ENCODE measurements at regions not wholly inside any gene's neighbourhood (a gene's known extent, or its start where the extent isn't known, plus 50 kb on each side); places are given as distances from the start of the nearest gene placed in this dataset.

DNA sequence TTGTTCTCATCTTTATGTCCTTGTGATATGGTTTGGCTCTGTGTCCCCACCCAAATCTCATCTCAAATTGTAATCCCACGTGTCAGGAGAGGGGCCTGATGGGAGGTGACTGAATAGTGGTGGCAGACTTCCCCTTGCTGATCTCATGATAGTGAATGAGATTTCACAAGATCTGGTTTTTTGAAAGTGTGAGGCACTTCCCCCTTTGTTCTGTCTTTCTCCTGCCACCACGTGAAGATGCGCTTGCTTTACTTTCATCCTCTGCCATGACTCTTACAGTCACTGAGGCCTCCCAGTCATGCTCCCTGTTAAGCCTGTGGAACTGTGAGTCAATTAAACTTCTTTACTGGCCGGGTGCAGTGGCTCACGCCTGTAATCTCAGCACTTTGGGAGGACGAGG lies 161.0 kb downstream of the HERPUD2 start:
- no peak for DNase-seq

DNA sequence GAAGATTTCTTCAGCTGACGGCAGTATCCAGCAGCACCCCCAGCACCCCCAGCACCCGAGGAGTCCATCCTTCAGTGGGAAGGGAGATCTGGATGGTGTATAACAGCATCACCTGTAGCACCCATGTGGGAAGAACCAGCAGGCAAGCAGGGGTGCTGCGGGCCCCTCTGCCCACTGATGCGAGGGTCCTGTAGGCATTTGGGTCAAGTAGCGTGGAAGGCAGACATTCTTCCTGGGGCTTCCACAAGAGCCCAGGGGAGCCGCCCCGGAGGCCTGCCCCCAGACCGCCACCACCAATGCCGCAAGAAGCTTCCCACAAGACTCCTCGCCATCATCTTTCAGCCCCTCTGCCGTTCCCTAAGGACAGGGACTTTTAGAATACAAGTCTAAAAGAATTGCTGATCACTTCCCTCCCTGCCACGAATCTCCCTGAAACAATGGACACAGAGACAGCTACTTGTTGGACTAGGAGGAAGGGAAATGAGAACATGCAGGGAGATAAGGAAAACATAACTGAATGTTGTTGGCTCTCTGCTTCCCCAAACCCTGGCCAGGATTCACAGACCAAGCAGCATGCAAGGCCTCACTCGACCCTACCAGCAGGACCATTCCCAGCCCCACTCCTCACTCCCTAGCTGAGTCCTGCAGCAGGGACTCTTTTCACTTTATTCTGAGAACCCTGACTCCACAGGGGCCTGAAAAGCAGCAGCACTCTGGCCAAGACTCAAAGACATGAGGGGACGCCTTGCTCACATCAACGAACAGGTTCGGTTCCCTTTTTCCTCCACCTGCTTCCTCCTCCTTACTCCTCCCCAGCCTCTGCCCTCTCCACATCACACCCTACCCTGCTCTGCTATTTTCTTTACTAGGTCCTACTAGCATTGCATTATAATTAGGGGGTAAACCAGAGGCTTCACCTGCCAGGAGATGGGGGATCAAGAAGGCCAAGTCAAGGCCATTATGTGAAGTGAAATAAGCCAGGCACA lies 164.5 kb downstream of the HERPUD2 start:
- DNase-seq, result no peak

DNA sequence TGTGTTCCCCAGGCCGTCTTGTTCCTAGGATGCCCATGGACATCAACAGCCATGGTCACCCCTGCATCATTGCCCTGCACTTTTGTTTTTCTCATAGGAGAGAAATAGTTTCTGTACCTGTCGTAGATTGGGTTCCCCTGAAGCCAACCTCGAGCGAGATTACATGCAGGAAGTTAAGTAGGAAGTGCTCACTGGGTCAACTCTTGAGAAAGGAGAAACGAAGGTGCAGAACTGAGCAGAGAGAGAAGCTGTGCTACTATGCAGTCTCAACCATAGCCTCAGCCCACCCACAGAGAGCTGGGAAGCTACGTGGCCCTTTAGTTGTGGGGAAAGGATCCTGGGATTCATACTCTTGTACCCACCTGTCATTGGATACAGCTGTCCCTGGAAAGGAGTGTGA lies 165.2 kb downstream of the HERPUD2 start:
- DNase-seq, result no peak

DNA sequence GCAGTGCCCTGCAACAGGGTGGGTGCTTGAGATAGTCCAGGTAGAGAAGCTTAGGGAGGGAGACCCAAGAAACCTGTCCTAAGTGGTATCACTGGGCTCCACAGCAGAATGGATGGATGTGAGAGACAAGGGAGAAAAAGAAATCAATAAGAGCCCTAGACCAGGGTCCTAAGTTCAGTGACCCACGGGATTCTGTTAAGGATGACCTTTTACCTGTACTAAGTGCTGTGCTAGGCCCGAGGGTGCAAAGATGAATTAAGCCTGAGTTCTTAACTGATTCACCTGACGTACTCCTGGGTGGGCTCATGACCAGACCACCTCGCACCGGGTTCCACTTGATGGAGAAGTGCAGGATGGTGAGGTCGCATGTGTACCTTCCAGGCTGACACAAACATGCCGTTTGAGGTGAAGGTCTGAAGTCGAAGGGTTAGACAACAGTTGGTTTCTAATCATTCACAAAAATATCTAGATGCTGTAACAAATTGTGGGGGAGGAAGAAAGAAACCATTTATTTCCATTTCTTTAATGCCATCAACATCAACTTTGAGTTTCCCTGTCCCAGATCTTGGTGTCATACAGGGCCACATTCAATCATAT lies 166.5 kb downstream of the HERPUD2 start:
- no peak for DNase-seq

DNA sequence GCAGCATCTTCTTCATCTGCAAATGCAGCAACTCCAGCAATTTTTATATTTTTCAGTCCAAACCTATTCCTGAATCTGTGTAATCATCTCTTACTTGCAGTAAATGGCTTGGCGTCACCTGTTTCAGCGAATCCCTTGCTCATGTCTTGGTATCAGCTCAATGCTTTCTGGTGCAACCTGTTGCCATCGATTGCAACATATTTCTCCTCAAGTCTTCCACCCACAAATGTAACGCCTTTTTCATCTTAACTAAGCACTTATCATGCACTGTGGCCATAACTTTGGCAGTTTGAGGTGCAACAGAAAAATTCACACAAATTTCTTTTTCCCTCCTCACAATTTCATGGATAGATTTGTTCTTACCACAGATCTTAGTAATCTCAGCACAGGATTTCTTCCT lies 168.3 kb downstream of the HERPUD2 start:
- DNase-seq, result no peak

DNA sequence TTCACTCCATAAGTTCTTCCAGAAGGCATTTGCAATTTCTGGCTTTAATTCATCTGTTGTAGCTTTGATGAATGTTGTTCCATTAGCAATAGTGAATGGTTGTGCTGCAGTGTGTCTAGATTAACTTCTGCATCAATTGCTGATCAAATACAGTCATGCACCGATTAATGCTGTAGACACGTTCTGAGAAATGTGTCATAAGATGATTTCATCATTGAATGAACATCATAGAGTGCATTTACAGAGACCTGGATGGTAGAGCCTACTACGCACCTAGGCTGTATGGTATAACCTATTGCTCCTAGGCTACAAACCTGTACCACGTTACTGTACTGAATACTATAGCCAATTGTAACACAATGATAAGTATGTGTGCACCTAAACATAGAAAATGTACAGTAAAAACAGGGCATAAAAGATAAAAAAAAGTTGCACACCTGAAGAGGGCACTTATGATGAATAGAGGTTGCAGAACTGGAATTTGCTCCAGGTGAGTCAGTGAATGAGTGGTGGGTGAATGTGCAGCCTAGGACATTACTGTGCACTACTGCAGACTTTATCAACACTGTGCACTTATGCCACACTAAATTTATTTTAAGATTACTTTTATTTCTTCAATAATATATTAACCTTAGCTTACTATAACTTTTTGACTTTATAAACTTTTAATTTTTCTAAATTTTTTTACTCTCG lies 170.7 kb downstream of the HERPUD2 start:
- DNase-seq, result no peak

DNA sequence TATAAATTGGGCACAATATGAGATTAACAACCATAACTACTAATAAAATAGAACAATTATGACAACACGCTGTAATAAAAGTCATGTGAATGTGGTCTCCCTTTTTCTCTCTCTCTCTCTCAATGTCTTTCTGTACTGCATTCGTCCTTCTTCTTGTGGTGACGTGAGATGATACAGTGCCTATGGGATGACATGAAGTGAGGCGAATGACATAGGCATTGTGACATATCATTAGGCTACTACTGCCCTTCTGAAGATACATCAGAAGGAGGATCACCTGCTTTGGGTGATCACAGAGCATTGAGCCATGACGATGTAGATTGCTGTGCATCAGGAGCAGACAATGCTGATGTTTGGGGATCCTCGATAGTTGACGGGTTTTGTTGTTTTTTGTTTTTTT lies 171.6 kb downstream of the HERPUD2 start:
- no peak for DNase-seq

DNA sequence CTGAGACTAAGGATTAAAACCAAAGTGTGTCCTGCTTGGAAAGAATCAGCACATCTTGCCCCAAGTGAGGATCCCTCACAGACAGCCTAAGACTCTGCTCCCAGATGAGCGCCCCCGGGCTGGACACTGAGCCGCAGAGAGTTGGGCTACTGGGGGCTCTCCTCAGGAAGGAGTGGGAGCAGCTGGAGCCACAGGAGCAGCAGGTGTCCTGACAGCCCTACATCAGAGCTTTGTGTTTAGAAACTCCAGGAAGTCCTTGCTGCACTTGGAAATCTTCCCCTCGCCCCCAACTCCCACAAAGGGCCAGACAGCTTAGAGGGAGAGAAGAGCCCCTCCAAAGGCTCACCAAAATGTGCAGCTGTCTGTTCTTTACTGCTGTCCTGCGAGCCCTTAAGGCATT lies 172.2 kb downstream of the HERPUD2 start:
- DNase-seq, result no peak

DNA sequence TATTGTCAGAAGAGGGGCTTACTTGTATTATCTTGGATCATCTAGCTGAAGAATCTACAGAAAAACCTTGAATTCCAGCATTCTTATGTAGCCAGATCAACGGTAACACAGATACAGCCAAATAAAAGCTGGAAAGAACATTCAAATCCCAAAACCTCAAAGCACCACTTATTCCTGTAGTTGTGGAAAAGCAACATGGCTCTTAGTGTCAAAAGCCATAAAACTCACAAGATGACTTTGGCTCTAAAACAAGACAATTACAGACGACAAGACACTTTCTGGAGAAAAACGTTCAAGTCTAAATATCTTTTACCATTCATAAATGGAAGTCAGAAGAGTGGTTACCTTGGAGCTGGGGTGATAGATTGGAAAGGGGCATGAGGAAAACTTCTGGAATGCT lies 173.0 kb downstream of the HERPUD2 start:
- DNase-seq, result no peak

DNA sequence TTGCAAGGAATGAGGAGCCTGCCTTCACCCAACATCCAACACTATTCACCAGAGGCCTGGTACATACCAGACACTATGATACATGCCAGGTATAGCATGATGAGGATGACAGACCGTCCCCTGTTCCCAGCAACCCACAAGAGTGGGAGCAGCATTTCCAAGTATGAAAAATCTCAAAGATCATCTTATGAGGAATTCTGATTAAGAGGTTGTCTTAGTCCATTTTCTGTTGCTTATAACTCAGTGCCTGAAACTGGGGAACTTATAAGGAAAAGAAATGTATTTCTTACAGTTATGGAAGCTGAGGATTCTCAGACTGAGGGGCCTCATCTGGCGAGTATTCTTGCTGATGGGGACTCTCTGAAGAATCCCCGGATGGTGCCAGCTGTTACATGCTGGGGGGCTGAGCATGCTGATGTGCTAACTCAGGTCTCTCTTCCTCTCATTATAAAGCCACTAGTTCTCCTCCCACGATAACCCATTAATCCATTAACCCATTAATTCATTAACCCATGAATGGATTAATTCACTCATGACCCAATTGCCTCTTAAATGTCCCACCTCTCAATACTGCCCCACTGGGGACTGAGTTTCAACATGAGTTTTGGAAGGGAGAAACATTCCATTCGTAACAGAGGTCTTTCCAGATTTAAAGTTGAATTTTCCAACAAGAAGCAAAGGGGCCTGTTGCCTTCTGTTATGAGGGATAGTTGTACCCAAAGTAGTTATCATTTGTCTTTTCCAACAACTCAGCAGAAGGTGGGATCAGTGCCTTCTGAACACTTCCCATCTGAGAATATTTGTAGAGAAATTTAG lies 173.9 kb downstream of the HERPUD2 start:
- no peak for DNase-seq

DNA sequence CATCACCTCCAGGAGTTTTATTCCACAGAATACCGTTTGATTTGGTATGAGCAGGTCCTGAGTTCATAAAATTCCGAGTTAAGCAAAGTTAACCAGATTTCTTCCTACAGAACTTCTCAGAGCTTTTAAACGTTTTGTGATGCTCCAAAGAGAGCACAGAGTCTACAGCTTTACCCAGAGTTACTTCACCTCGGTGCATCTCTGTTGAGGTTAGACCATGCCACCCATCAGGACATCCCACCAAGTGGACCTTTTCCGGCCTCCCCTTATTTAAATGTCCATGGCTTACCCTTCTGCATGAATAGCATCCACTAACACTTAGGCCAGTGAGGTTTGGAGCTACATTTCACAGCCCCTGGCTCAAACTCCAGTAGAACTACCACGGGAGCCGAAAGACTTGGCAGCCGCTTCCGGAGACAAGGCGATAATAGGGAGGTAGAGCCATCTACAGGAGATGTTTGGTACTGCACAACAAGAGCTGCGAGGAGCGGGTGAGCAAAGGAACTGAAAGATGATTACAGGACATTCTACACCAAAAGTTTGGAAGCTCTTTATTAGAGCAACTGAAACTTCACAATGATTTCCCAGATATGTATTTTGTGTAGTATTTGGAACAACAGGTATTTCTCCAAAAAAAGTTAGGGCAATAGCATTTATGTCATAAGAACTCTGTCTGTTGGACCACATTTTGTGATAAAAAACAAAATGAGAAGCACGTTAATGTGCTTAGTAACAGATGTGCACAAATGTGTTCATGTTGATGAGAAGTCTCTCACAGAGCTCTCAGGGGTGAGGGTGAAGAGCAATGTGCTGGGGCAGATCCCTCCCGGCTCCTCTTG lies 174.7 kb downstream of the HERPUD2 start:
- DNase-seq, result peak; percentile 48

DNA sequence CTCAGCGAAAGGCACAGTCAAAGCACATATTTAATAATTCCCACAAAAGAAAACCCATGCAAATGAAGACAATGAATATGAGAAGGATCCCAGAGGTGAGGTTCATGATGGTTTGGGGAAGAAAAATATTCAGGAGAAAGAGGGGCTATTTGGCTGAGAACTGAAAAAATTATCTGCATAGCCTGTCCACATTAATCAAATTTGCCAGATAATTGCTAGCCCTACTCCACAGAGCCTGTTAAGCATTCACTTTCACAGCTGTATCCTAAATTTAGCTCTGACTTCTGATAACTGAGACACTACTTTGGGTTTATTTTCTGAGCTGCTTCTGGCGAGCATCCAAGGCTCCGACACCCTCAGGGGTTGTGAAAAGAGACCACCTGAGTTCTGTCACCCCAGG lies 176.2 kb downstream of the HERPUD2 start:
- DNase-seq, result no peak

DNA sequence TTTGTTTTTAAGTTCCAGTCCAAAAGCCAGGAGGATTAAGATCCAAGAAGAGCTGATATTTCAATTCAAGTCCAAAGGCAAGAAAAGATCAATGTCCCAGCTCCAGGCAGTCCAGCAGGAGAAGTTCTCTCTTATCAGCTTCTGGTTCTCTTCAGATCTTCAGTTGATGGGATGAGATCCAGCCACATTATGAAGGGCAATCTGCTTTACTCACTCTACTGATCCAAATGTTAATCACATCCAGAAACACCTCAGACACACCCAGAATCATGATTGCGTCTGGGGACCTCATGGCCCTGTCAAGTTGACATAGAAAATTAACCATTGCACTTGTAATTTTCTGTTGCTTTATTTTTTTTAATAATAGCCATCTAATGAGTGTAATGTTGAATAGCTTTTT lies 178.4 kb downstream of the HERPUD2 start:
- DNase-seq, result no peak

DNA sequence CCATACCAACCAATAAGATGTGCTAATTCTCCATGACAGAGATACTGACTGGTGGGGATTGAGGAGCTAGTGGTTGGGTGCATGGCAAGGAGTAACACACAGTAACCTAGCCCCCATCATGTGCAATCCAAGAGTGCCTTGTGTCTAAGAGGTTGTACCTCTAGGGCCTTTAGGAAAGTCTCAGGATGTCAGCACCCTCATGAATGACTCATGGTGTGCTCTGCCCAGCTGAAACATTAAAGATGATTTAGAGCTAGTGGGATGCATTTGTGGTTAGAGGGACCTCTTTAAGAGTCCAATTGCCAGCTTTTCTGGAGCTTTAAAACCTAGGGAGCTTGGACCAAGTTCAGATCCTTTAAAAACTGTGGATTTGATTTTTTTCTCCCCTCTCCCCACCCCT lies 181.1 kb downstream of the HERPUD2 start:
- no peak for DNase-seq

DNA sequence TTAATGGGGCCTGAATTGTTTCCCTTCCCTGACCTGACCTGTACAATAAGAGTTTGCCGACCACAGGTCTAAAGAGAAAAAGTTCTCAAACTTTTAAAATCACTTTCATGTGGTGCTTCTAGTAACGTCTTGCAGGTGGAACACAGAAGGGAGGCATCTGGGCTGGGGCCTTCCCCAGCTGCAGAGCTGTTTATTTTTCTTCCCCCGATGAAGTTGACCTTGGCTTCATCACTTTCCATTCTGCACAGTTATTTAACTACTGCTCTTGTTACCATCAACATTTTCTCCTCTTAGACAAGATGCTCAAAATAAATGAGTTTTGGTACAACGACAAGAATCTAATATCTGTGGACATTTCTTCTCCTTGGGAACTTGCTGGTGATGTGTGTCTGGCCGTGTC lies 181.7 kb downstream of the HERPUD2 start:
- no peak for DNase-seq

DNA sequence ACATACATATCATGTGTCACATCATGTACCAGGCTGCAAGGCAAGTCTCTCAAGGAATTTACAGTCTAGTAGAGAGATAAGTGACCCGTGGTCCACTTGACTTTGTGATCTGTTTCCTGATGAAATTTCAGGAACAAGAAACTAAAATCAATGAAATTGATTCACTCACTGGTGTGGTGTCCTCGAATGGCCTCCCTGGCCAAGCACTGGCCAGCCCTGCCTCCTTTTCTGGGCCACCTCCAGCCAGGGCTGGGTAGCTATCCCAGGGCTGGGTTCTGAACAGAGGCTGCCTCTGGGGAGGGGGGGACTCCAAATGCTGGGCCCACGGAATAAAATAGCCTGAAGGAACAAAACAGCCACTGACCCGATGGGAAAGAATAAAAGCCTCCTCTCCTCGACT lies 182.2 kb downstream of the HERPUD2 start:
- no peak for DNase-seq

DNA sequence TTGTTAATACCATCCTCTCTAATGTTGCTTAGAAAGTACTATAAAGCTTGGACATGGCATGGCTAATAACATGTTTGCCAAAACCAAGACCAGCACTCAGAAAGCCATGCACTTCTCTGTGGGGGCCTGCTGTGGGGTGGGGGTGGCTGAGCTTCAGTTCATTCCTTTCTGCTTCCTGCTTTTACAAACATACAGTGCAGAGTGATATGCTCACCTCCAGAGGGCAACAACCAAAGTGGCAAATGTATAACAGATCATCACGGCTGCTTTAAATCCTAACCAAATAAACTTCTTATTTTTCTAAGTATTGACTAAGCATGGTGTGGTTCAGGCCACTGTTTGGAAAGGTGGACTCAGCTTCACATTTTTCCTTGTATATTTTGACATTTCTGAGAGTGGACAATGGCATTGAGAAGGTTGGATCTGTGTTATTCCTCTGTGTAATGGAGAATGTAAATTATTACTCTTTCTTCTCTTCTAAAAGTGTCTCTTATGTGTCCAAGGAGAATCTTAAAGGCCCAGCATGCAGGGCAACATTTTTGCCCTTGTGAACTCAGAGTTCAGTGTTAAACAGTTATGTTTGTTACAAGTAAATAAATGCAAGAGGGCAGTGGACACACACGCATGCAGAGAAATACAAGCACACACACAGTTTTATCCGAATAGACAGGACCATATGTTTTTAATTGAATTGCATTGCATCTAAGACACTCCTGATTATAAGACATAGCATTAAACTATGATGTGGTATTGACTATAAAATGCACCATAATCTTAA lies 186.1 kb downstream of the HERPUD2 start:
- DNase-seq, result no peak

DNA sequence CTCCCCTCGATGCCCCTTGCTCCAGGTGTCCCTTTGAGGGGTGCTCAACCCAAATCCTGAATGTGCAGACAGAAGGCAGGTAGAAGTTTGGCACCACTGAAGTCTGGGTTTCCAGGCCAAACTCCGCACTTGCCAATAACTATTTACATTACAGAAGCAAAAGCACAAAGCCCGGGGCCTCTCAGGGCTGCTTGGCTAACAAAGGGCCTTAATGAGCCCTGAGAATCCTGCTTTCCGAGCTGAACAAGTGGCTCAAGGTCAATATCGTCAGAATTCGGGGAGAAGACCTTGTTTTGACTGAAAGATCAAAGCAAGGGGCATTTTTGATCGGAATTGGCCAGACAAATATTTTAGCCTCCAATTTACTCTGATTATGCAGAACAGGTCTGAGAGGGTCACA lies 189.9 kb downstream of the HERPUD2 start:
- no peak for DNase-seq

DNA sequence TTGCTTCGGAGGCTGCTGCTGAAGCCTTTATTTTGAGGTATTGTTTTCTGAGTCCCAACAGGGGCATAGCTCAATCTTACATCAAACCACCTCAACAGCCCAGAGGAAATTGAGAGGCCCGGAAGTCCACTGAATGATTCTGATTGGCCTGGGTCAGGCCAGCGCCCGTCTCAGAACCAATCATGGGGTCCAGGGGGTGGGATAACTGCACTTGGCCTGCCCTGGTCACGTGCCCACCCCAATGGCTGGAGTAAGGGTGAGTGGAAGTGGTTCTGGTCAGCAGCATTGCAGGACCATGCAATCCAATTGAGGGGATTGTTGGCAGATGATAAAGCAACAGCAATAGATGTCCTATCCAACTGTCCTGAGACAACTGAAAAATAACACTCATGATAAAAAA lies 190.6 kb downstream of the HERPUD2 start:
- no peak for DNase-seq

DNA sequence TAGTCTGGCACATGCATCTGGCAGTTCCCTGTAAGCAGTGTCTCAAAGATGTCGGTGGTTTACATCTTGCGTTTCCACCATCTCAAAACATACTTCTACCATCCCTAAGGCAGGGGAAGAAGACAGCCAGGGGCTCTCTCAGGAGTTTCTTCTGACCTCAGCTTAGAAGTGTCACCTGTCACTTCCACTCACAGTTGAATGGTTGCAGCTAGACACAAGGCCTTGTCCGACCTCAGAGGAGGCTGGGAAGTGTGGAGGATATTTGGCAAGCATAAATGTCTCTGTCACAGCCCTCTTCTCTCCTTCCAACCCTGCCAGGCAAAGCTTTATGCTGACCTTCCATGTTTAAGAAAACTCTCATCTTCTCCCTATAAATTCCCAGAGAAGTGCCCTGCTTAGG lies 193.3 kb downstream of the HERPUD2 start:
- no peak for DNase-seq

DNA sequence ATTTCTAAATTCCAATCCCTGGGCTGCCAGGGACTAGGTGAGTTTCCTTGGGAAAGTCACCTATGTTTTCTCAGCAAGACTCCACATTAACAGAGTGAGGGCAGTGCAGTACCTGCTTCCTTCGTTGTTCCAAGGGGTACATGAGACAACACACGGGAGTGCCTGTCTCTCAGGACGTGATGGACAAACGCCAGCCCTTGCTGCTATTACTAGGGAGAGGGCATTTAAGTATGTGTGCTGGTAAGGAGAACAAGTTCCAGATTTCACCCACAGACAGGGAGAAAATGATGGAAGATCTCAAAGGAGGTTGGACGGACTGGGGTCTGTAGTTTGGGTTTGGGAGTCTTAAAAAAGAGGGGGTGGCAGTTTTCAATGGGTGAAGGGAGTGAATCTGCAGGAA lies 195.7 kb downstream of the HERPUD2 start:
- DNase-seq, result no peak
